Karpas-422 (cell line): ENCODE measurements at regions not wholly inside any gene's neighbourhood (a gene's known extent, or its start where the extent isn't known, plus 50 kb on each side); places are given as distances from the start of the nearest gene placed in this dataset.

Experiments used
- DNase-seq: peaks from one replicate; pipeline ENCODE4 v3.0.0-alpha.2; 2015
- H2AFZ ChIP-seq: fragments of 200-600 bp; sonication (generic); 2 replicates; pipeline ENCODE4 v1.6.1; 2014; ENCODE audit warnings: antibody characterized with exemption, low read length, mixed read lengths
- H3K27ac ChIP-seq: fragments of 200-600 bp; sonication (generic); 2 replicates; pipeline ENCODE4 v1.5.1; 2014; ENCODE audit warnings: mild to moderate bottlenecking, low read length, moderate library complexity
- H3K27me3 ChIP-seq: fragments of 200-600 bp; sonication (generic); 2 replicates; pipeline ENCODE4 v1.6.1; 2014; ENCODE audit warnings: low read length, mixed read lengths
- H3K36me3 ChIP-seq: fragments of 200-600 bp; sonication (generic); 2 replicates; pipeline ENCODE4 v1.6.1; 2014; ENCODE audit warnings: low read length, mixed read lengths; ENCODE audit not compliant: insufficient read depth
- H3K4me1 ChIP-seq: fragments of 200-600 bp; sonication (generic); 2 replicates; pipeline ENCODE4 v1.6.1; 2014; ENCODE audit warnings: mild to moderate bottlenecking, low read length, mixed read lengths
- H3K4me2 ChIP-seq: fragments of 200-600 bp; sonication (generic); 2 replicates; pipeline ENCODE4 v1.6.1; 2014; ENCODE audit warnings: low read length, low read depth, mild to moderate bottlenecking; ENCODE audit not compliant: poor library complexity, severe bottlenecking
- H3K4me3 ChIP-seq: fragments of 200-600 bp; sonication (generic); 2 replicates; pipeline ENCODE4 v1.5.1; 2014; ENCODE audit warnings: mild to moderate bottlenecking, antibody characterized with exemption, low read length, mixed read lengths
- H3K79me2 ChIP-seq: fragments of 200-600 bp; sonication (generic); 2 replicates; pipeline ENCODE4 v1.6.1; 2014; ENCODE audit warnings: mild to moderate bottlenecking, low read length, mixed read lengths
- H3K9ac ChIP-seq: fragments of 200-600 bp; sonication (generic); 2 replicates; pipeline ENCODE4 v1.6.0; 2014; ENCODE audit warnings: low read length
- H3K9me2 ChIP-seq: fragments of 200-600 bp; sonication (generic), shearing (Covaris generic); replicated peaks from 2 replicates; pipeline ENCODE4 v1.6.0; 2014; ENCODE audit warnings: mild to moderate bottlenecking, low read length, moderate library complexity; ENCODE audit not compliant: insufficient read depth
- H3K9me3 ChIP-seq: fragments of 300-700, 200-600 bp; sonication (generic); 2 replicates; pipeline ENCODE4 v1.6.1; 2014; ENCODE audit warnings: low read length, mixed read lengths
- H4K20me1 ChIP-seq: fragments of 200-600 bp; sonication (generic); 2 replicates; pipeline ENCODE4 v1.6.1; 2014; ENCODE audit warnings: mild to moderate bottlenecking, antibody characterized with exemption, low read length, low read depth; ENCODE audit not compliant: insufficient read depth

GRCh38 chr4:137610960-137611359, 78.7 kb upstream of the PCDH18 start:
- Histone ChIP-seq H3K4me2 (no peak overlapping the region), H3K4me1 (no peaks in the 10 kb centered on the region), H3K79me2 (no peaks in the 10 kb centered on the region), H3K27ac (no peak overlapping the region), H3K9me2 (no peaks in the 10 kb centered on the region), H3K36me3 (no peaks in the 10 kb centered on the region), H2AFZ (no peak overlapping the region), H3K9ac (no peak overlapping the region), H4K20me1 (no peaks in the 10 kb centered on the region), H3K27me3 (no peaks in the 10 kb centered on the region), H3K9me3 (no peaks in the 10 kb centered on the region; the same call in 1 of the 2 replicates), H3K4me3 (no peak overlapping the region)
- no peak for DNase-seq

DNA sequence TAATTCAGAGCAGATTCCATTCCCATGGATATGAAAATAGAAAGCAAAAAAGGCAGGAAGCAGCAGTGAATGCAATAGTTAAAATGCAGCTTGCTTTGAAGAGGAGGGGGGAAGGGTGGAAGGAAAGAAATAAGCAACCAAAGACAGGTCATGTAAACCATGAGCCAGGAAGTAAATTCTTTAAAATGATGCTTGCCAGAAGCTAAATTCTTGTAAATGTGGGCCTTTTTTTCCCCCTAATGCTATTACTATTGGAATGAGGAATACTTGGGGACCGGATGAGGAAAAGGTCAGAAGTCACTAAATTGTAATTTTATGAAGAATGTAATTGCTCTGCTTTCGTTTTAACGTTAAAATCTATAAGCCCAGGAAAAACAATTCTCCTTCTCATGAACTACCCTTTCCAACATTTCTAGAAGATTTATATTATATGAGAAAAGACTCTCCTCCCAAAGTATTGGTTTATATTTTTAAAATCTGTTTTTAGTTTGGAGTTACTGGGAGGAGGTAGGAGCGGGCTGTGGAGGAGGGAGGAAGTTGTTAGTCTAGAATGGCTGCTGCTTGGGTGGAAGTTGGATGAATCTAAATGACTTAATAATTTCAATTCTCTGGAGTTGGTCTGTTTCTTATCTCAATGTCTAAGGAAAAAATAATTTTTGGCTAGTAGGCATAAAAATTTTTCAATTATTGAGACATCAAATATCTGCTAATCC, 77.6 kb upstream of the PCDH18 start:
- H4K20me1 ChIP-seq, result no peaks in the 10 kb centered on the region
- H3K79me2 ChIP-seq, result no peaks in the 10 kb centered on the region
- no peaks in the 10 kb centered on the region; the same call in 1 of the 2 replicates for H3K9me3 ChIP-seq
- H3K9me2 ChIP-seq, result no peaks in the 10 kb centered on the region
- no peak overlapping the region for H3K9ac ChIP-seq
- no peak overlapping the region for H3K4me3 ChIP-seq
- H3K27me3 ChIP-seq, result no peaks in the 10 kb centered on the region
- no peak overlapping the region for H3K27ac ChIP-seq
- H3K36me3 ChIP-seq, result no peaks in the 10 kb centered on the region
- H3K4me1 ChIP-seq, result no peaks in the 10 kb centered on the region
- H2AFZ ChIP-seq, result no peak overlapping the region
- DNase-seq, result no peak
- no peak overlapping the region for H3K4me2 ChIP-seq

GRCh38 chr4:137608085-137608484, 75.8 kb upstream of the PCDH18 start:
- Histone ChIP-seq H3K4me3 (no peak overlapping the region), H3K9ac (no peak overlapping the region)

GRCh38 chr4:137602436-137602835, 70.1 kb upstream of the PCDH18 start:
- H3K4me3 ChIP-seq, result no peak overlapping the region
- H3K79me2 ChIP-seq, result no peaks in the 10 kb centered on the region
- H3K4me1 ChIP-seq, result no peaks in the 10 kb centered on the region
- H3K36me3 ChIP-seq, result no peaks in the 10 kb centered on the region
- H4K20me1 ChIP-seq, result no peaks in the 10 kb centered on the region
- no peak overlapping the region for H3K27ac ChIP-seq
- H3K9me3 ChIP-seq, result peaks cover 6% of the 10 kb centered on the region; the same call in 1 of the 2 replicates
- H3K27me3 ChIP-seq, result no peaks in the 10 kb centered on the region
- no peaks in the 10 kb centered on the region for H3K9me2 ChIP-seq
- no peak overlapping the region for H3K9ac ChIP-seq
- DNase-seq, result no peak
- H2AFZ ChIP-seq, result no peak overlapping the region
- H3K4me2 ChIP-seq, result no peak overlapping the region

More at GRCh38 chr4:137608085-137608484, 75.8 kb upstream of the PCDH18 start:
- Histone ChIP-seq H3K4me1 (no peaks in the 10 kb centered on the region), H2AFZ (no peak overlapping the region), H3K79me2 (no peaks in the 10 kb centered on the region), H3K36me3 (no peaks in the 10 kb centered on the region), H3K9me2 (no peaks in the 10 kb centered on the region), H4K20me1 (no peaks in the 10 kb centered on the region), H3K27me3 (no peaks in the 10 kb centered on the region), H3K9me3 (no peaks in the 10 kb centered on the region; the same call in 1 of the 2 replicates), H3K4me2 (no peak overlapping the region), H3K27ac (no peak overlapping the region)
- no peak for DNase-seq

DNA sequence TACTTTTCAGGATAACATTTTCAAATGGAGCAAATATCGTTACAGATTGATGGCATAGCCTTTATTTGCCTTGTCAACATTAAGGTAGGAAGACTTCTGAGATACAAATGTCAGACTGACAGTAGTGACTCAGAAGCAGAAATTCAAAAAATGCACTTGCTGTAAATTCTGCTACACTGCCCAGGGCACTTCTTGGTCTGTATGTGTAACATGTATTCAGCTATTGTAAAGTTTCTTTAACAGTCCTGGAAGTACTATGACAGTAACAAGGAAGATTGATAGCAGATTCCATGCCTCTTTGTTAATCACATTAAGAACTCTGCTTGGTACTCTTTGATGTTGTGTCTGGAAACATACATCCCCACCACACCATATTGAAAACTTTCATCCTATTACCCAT, 69.6 kb upstream of the PCDH18 start:
- Histone ChIP-seq H3K4me2 (no peak overlapping the region), H3K9me2 (no peaks in the 10 kb centered on the region), H3K79me2 (no peaks in the 10 kb centered on the region), H3K4me3 (no peak overlapping the region), H3K27ac (no peak overlapping the region), H3K27me3 (no peaks in the 10 kb centered on the region), H2AFZ (no peak overlapping the region), H3K9me3 (peaks cover 6% of the 10 kb centered on the region; the same call in 1 of the 2 replicates), H4K20me1 (no peaks in the 10 kb centered on the region), H3K36me3 (no peaks in the 10 kb centered on the region), H3K4me1 (no peaks in the 10 kb centered on the region), H3K9ac (no peak overlapping the region)
- no peak for DNase-seq

DNA sequence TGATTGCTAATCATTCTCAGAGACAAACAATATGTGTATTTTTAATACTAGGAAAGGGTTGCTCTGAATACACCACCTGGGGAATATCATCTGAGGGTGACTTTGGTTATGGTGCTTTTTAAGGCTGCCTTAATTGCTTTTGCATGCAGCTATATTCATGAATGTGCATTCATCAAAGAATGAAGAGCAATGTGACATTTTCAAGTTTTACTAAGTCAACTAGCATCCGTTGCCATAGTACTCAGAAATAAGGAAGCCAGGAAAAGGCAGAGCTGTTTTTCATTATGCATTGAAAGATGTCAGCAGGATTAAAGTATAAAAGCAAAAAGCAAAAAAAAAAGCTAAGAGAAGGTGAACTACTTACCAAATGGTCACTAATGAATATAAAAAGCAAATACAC, 67.4 kb upstream of the PCDH18 start:
- Histone ChIP-seq H3K9ac (no peak overlapping the region), H2AFZ (no peak overlapping the region), H3K4me2 (no peak overlapping the region), H3K4me1 (no peaks in the 10 kb centered on the region), H3K9me3 (peaks cover 6% of the 10 kb centered on the region; the same call in 1 of the 2 replicates), H4K20me1 (no peaks in the 10 kb centered on the region), H3K27ac (no peak overlapping the region), H3K79me2 (no peaks in the 10 kb centered on the region), H3K27me3 (no peaks in the 10 kb centered on the region), H3K4me3 (no peak overlapping the region), H3K36me3 (no peaks in the 10 kb centered on the region), H3K9me2 (no peaks in the 10 kb centered on the region)
- no peak for DNase-seq

DNA sequence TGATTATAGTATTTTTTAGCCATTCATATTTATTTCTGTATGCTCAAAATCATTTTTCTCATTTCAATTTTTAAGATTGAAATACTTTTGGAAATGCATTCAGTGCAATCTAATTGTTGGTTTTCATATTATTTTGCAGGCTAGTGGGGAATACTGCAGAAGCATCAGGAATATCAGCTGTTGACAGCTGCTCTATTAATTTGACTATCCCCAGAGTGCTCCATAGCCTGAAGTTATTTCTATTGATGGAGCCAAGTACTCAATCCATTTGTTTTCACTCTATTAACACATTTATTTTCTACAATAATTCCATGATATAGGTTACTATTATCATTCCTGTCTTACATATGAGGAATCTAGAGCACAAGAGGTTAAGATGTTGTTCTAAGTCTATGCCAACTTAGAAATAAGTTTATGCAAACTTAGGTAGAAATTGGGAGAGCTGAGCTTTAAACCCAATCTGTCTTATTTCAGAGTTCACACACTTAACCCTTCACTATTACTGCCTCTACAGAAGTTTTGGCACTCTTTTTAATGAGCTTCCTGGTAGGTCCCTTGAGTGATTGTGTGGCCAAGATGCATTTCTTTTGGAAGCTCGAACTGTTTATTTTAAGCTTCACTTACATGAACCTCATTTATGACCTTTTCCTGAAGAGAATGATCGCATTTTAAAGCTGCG, 65.6 kb upstream of the PCDH18 start:
- no peak overlapping the region for H3K4me3 ChIP-seq

DNA sequence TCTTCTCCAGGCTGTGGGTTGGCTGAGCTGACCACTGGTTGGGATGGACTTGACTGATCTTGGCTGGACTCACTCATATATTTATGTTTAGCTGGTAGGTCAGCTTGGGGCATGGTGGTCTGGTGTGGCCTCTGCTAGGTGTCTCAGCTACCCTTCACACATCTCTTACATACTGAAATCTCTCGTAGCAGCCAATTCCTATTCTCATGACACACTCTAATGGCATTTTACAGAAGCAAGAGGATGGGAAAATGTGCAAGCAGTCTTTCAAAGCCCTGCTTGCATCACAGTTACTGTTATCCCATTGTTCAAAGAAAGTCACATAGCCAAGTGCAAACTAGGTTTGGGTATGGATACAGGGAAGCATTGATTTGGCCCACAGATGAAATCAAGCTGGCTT, 55.5 kb upstream of the PCDH18 start:
- Histone ChIP-seq H3K9me3 (peaks cover 3% of the 10 kb centered on the region; the same call in 1 of the 2 replicates), H4K20me1 (no peaks in the 10 kb centered on the region), H3K27me3 (no peaks in the 10 kb centered on the region), H3K4me1 (no peaks in the 10 kb centered on the region), H3K4me2 (no peak overlapping the region), H3K27ac (no peak overlapping the region), H3K79me2 (no peaks in the 10 kb centered on the region), H3K36me3 (no peaks in the 10 kb centered on the region), H3K9ac (no peak overlapping the region), H2AFZ (no peak overlapping the region), H3K9me2 (peaks cover 3% of the 10 kb centered on the region), H3K4me3 (no peak overlapping the region)
- DNase-seq, result no peak

More for the DNA sequence above, 65.6 kb upstream of the PCDH18 start:
- Histone ChIP-seq H4K20me1 (no peaks in the 10 kb centered on the region), H3K4me2 (no peak overlapping the region), H3K27me3 (no peaks in the 10 kb centered on the region), H3K27ac (no peak overlapping the region), H2AFZ (no peak overlapping the region), H3K9me3 (peaks cover 6% of the 10 kb centered on the region; the same call in 1 of the 2 replicates), H3K4me1 (no peaks in the 10 kb centered on the region), H3K79me2 (no peaks in the 10 kb centered on the region), H3K9ac (no peak overlapping the region), H3K9me2 (no peaks in the 10 kb centered on the region), H3K36me3 (no peaks in the 10 kb centered on the region)
- DNase-seq, result no peak
